Lung microvascular endothelial cell (primary cell): ENCODE measurements at regions not wholly inside any gene's neighbourhood (a gene's known extent, or its start where the extent isn't known, plus 50 kb on each side); places are given as distances from the start of the nearest gene placed in this dataset.

Source experiments
- DNase-seq, 2 donors: peaks; one replicate each; pipeline versions ENCODE4 v3.0.0 to v3.0.0-alpha.2; 2010; ENCODE audit warnings: low read depth in 2 of 2

- DNase-seq, result no peak
Observed at GRCh38 chr6:1123386-1124375, 188.2 kb upstream of the FOXQ1 start.

GRCh38 chr6:1122083-1122482 lies 189.8 kb upstream of the FOXQ1 start:
- no peak for DNase-seq

- no peak for DNase-seq
Observed at GRCh38 chr6:1118287-1118647, 193.6 kb upstream of the FOXQ1 start.

- no peak for DNase-seq
Observed at GRCh38 chr6:1117530-1118286, 194.2 kb upstream of the FOXQ1 start.

- DNase-seq, result no peak
Observed at GRCh38 chr6:1116149-1116548, 195.7 kb upstream of the FOXQ1 start.

GRCh38 chr6:1113916-1114540 lies 197.9 kb upstream of the FOXQ1 start:
- no peak for DNase-seq

- no peak for DNase-seq
Observed at GRCh38 chr6:1111361-1111760, 200.5 kb upstream of the FOXQ1 start.

- no peak for DNase-seq
Observed at GRCh38 chr6:1110941-1111349, 201.0 kb upstream of the FOXQ1 start.

- DNase-seq, result no peak
Observed at GRCh38 chr6:1110164-1110563, 201.7 kb upstream of the FOXQ1 start.

- no peak for DNase-seq
Observed at GRCh38 chr6:1109134-1109533, 202.8 kb upstream of the FOXQ1 start.

- DNase-seq, result no peak
Observed at GRCh38 chr6:1108198-1108597, 203.7 kb upstream of the FOXQ1 start.

- DNase-seq, result no peak
Observed at GRCh38 chr6:1107578-1107977, 204.3 kb upstream of the FOXQ1 start.

- no peak for DNase-seq
Observed at GRCh38 chr6:1105833-1106400, 206.0 kb upstream of the FOXQ1 start.

- DNase-seq, result no peak
Observed at GRCh38 chr6:1104988-1105670, 206.8 kb upstream of the FOXQ1 start.

GRCh38 chr6:1103945-1104623 lies 207.8 kb upstream of the FOXQ1 start:
- no peak for DNase-seq

GRCh38 chr6:1103021-1103420 lies 208.9 kb upstream of the FOXQ1 start:
- no peak for DNase-seq

GRCh38 chr6:1100269-1100668 lies 211.6 kb upstream of the FOXQ1 start:
- no peak for DNase-seq

- no peak for DNase-seq
Observed at GRCh38 chr6:1099264-1099663, 212.6 kb upstream of the FOXQ1 start.

GRCh38 chr6:1096967-1097765 lies 214.7 kb upstream of the FOXQ1 start:
- DNase-seq, result no peak

- no peak for DNase-seq
Observed at GRCh38 chr6:1094306-1094705, 217.6 kb upstream of the FOXQ1 start.
